MCF 10A (cell line): ENCODE measurements at regions not wholly inside any gene's neighbourhood (a gene's known extent, or its start where the extent isn't known, plus 50 kb on each side); places are given as distances from the start of the nearest gene placed in this dataset.

Source experiments
- BruUV-seq: library from RNA; stranded (reverse); fragments of 400-500 nt; replicated peaks from 2 replicates; lab custom pipeline; 2021; lab: Mats Ljungman, UMichigan
- CTCF ChIA-PET: fragments of 300-600 bp; sonication (Branson Sonifier 250); formaldehyde crosslinking; extraction: SDS; loops from one replicate; lab custom pipeline; 2021; ENCODE audit warnings: antibody characterized with exemption, inconsistent platforms; lab: Yijun Ruan, JAX
- POLR2A ChIA-PET: fragments of 300-600, 350-650 bp; sonication (Branson Sonifier 250); formaldehyde crosslinking; extraction: SDS; loops from one replicate; lab custom pipeline; 2020; ENCODE audit warnings: antibody characterized with exemption, inconsistent platforms; lab: Yijun Ruan, JAX
- DNase-seq: peaks from one replicate; pipeline ENCODE4 v3.0.0-alpha.2; 2018; ENCODE audit not compliant: unreplicated experiment
- H3K27ac Mint-ChIP-seq: one replicate; pipeline ENCODE4 v1.8.0; 2022; ENCODE audit warnings: mild to moderate bottlenecking, low read depth, mixed read lengths; ENCODE audit not compliant: unreplicated experiment
- H3K27me3 Mint-ChIP-seq: one replicate; pipeline ENCODE4 v1.8.0; 2022; ENCODE audit warnings: mixed read lengths; ENCODE audit not compliant: insufficient read depth, unreplicated experiment
- H3K36me3 Mint-ChIP-seq: one replicate; pipeline ENCODE4 v1.8.0; 2022; ENCODE audit warnings: mild to moderate bottlenecking, moderate library complexity, mixed read lengths; ENCODE audit not compliant: insufficient read depth, unreplicated experiment
- H3K4me1 Mint-ChIP-seq: one replicate; pipeline ENCODE4 v1.8.0; 2022; ENCODE audit warnings: mixed read lengths; ENCODE audit not compliant: insufficient read depth, unreplicated experiment
- H3K4me3 Mint-ChIP-seq: one replicate; pipeline ENCODE4 v1.8.0; 2022; ENCODE audit warnings: mild to moderate bottlenecking, moderate library complexity, mixed read lengths; ENCODE audit not compliant: unreplicated experiment
- H3K9me3 Mint-ChIP-seq: one replicate; pipeline ENCODE4 v1.8.0; 2022; ENCODE audit warnings: mixed read lengths; ENCODE audit not compliant: unreplicated experiment
- CTCF ChIP-seq: fragments of 200-600 bp; IDR thresholded peaks from one replicate; pipeline ENCODE4 v1.8.0; 2022; ENCODE audit warnings: antibody characterized with exemption, mild to moderate bottlenecking; ENCODE audit not compliant: unreplicated experiment
- intact Hi-C: fragments of 100-400 bp; cut with micrococcal nuclease; formaldehyde crosslinking; loops from 2 replicates; pipeline ENCODE4 v1.14.1; 2022

DNA sequence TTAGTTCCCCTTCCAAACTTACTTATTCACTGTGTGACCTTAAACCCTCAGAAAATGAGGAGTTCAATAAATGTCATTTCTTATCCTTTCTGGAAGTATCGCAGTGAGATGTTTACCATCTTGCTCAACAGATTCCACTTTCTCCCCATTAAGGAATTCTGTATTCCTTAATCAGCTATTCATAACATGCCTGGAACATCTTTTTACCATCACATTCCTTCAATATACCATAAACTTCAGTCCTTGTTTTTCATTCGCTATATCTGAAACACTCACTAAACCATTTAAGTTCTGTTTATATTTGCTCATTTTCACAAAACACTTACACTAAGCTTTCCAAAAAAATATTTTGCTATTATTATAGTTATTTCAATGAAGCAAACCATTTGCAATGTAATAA lies 1158.6 kb downstream of the CDH12 start:
- Mint-ChIP-seq H3K27me3 (no peaks in the 10 kb centered on the region), H3K9me3 (no peaks in the 10 kb centered on the region), H3K4me1 (no peaks in the 10 kb centered on the region), H3K27ac (no peak overlapping the region), H3K36me3 (no peaks in the 10 kb centered on the region), H3K4me3 (no peak overlapping the region)
- intact Hi-C loops: no loop called here
- no peak for TF ChIP-seq CTCF
- DNase-seq: no peak
- CTCF ChIA-PET: interaction anchor here (0.6 kb wide), 1 partner anchor 1488 kb away, joined by 3 read pairs; no protein-coding TSS in a partner anchor
- BruUV-seq: no TSS peak
- POLR2A ChIA-PET: no interaction called here

- H3K4me3 Mint-ChIP-seq: no peak overlapping the region
- H3K4me1 Mint-ChIP-seq: peaks cover 4% of the 10 kb centered on the region
- CTCF ChIA-PET: no interaction called here
- POLR2A ChIA-PET: no interaction called here
- H3K9me3 Mint-ChIP-seq: no peaks in the 10 kb centered on the region
- no peaks in the 10 kb centered on the region for H3K36me3 Mint-ChIP-seq
- no peak overlapping the region for H3K27ac Mint-ChIP-seq
- no peaks in the 10 kb centered on the region for H3K27me3 Mint-ChIP-seq
- BruUV-seq: no TSS peak
- intact Hi-C loops: no loop called here
- no peak for TF ChIP-seq CTCF
- no peak for DNase-seq
Observed at GRCh38 chr5:21693591-21693990, 1159.6 kb downstream of the CDH12 start.

- Mint-ChIP-seq H3K4me3 (no peak overlapping the region), H3K4me1 (peaks cover 15% of the 10 kb centered on the region), H3K27ac (peak overlapping the region; percentile 69), H3K27me3 (no peaks in the 10 kb centered on the region), H3K9me3 (no peaks in the 10 kb centered on the region), H3K36me3 (no peaks in the 10 kb centered on the region)
- intact Hi-C loops: no loop called here
- DNase-seq: peak; percentile 27
- TF ChIP-seq CTCF: no peak
- ChIA-PET POLR2A (interaction anchor here (1.1 kb wide), 1 partner anchor 12 kb away, joined by 4 read pairs; no protein-coding TSS in a partner anchor), CTCF (no interaction called here)
- BruUV-seq: no TSS peak
Observed at GRCh38 chr5:21689587-21689986, 1163.6 kb downstream of the CDH12 start.

DNA sequence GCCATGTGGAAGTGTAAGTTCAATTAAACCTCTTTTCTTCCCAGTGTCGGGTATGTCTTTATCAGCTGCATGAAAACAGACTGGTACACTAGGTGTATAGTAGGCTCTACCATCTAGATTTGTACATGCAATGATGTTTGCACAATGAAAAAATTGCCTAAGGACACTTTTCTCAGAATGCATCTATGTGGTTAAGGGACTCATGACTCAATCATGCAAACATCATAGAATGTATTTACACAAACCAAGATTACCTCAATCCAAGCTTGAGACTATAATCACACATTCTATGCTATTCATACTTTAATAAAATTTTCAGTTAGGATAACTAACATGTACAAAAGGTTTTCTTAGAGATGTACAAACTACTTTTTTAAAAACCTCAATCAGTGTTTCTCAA lies 1164.5 kb downstream of the CDH12 start:
- no peak overlapping the region for H3K4me3 Mint-ChIP-seq
- H3K9me3 Mint-ChIP-seq: no peaks in the 10 kb centered on the region
- intact Hi-C loops: no loop called here
- H3K4me1 Mint-ChIP-seq: peaks cover 15% of the 10 kb centered on the region
- no peaks in the 10 kb centered on the region for H3K27me3 Mint-ChIP-seq
- H3K36me3 Mint-ChIP-seq: no peaks in the 10 kb centered on the region
- peak; percentile 82 for DNase-seq
- H3K27ac Mint-ChIP-seq: no peak overlapping the region
- CTCF ChIA-PET: interaction anchor here (0.9 kb wide), 1 partner anchor 9 kb away, joined by 4 read pairs; no protein-coding TSS in a partner anchor
- POLR2A ChIA-PET: interaction anchor here (1.1 kb wide), 1 partner anchor 13 kb away, joined by 4 read pairs; no protein-coding TSS in a partner anchor
- BruUV-seq: no TSS peak
- TF ChIP-seq CTCF: no peak
